Lower lobe of right lung (tissue), 2 donors: ENCODE measurements at regions not wholly inside any gene's neighbourhood (a gene's known extent, or its start where the extent isn't known, plus 50 kb on each side); places are given as distances from the start of the nearest gene placed in this dataset.

Experiments used
- ATAC-seq, 2 donors: fragments of 200-7000 bp; cut with Tn5 transposase; one replicate each; pipeline ENCODE4 v1.9.1; 2020 to 2022; ENCODE audit warnings: mild to moderate bottlenecking in 2 of 2, moderate library complexity in 2 of 2
- DNase-seq: peaks from one replicate; pipeline ENCODE4 v3.0.0-alpha.2; 2020
- H3K27ac ChIP-seq: fragments of 200-600 bp; one replicate; pipeline ENCODE4 v1.8.0; 2022
- H3K27me3 ChIP-seq: fragments of 200-600 bp; one replicate; pipeline ENCODE4 v1.8.0; 2022; ENCODE audit warnings: low read depth
- H3K36me3 ChIP-seq: fragments of 200-600 bp; one replicate; pipeline ENCODE4 v1.8.0; 2022; ENCODE audit warnings: mild to moderate bottlenecking
- H3K4me1 ChIP-seq: fragments of 200-600 bp; one replicate; pipeline ENCODE4 v1.8.0; 2022
- H3K4me3 ChIP-seq: fragments of 200-600 bp; one replicate; pipeline ENCODE4 v1.8.0; 2022; ENCODE audit warnings: mild to moderate bottlenecking
- H3K9me3 ChIP-seq: fragments of 200-600 bp; one replicate; pipeline ENCODE4 v1.8.0; 2022
- CTCF ChIP-seq: fragments of 200-600 bp; IDR thresholded peaks from one replicate; pipeline ENCODE4 v1.8.0; 2022; ENCODE audit warnings: antibody characterized with exemption, mild to moderate bottlenecking
- intact Hi-C: fragments of 100-400 bp; cut with DNase I; formaldehyde crosslinking; loops from one replicate; pipeline ENCODE4 v1.11.0; 2022
- donor health status: DM: no; HTN: yes; CAD: no; lungs with severe emphysema.

DNA sequence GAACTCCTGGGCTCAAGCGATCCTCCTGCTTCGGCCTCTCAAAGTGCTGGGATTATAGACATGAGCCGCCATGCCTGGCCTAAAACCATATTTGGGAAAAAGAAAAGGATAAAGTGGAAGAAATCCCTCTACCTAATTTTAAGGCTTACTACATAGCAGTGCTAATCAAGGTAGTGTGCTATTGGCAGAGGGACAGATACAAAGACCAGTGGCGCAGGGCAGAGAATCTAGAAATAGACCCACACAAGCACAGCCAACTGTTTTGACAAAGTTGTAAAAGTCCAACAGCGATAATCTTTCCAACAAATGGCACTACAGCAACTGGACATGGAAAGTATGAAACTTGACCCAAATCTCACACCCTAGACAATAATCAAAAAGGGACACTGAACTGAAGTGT is 138.4 kb downstream of the TFCP2L1 start:
- intact Hi-C loops, result no loop called here
- no peak overlapping the region for H3K4me3 ChIP-seq
- TF ChIP-seq CTCF, result no peak
- no peak for ATAC-seq
- no peak overlapping the region for H3K27ac ChIP-seq
- no peaks in the 10 kb centered on the region for H3K9me3 ChIP-seq
- H3K4me1 ChIP-seq, result no peaks in the 10 kb centered on the region
- no peaks in the 10 kb centered on the region for H3K36me3 ChIP-seq
- no peaks in the 10 kb centered on the region for H3K27me3 ChIP-seq
- DNase-seq, result no peak

GRCh38 chr2:121147766-121148165 is 137.2 kb downstream of the TFCP2L1 start:
- Histone ChIP-seq H3K27me3 (no peaks in the 10 kb centered on the region), H3K27ac (no peak overlapping the region), H3K4me3 (no peak overlapping the region), H3K9me3 (no peaks in the 10 kb centered on the region), H3K36me3 (no peaks in the 10 kb centered on the region), H3K4me1 (no peaks in the 10 kb centered on the region)
- DNase-seq (no peak), ATAC-seq (no peak)
- intact Hi-C loops, result no loop called here
- no peak for TF ChIP-seq CTCF

GRCh38 chr2:121148481-121148880 is 136.5 kb downstream of the TFCP2L1 start:
- Histone ChIP-seq H3K4me3 (no peak overlapping the region), H3K9me3 (no peaks in the 10 kb centered on the region), H3K27ac (no peak overlapping the region), H3K4me1 (no peaks in the 10 kb centered on the region), H3K36me3 (no peaks in the 10 kb centered on the region), H3K27me3 (no peaks in the 10 kb centered on the region)
- no peak for TF ChIP-seq CTCF
- DNase-seq, result no peak
- intact Hi-C loops, result no loop called here
- ATAC-seq, result no peak

DNA sequence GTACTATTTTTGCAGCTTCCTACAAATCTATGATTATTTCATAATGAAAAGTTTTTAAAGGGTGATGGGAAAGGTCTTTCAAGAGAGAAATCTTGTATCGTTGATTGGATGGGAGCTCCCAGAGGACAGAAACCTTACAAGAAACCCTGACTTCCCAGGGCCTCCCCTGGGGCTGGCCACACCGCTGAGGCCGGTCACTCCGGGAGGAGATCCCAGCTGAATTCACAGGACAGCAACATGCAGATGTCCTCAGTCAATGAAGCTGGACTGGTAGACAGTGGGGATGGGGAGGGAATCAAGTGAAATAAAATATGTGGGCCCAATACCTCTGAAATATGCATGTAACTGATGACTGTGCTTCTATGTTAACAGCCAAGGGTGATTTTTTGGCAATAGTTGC is 135.6 kb downstream of the TFCP2L1 start:
- Histone ChIP-seq H3K9me3 (no peaks in the 10 kb centered on the region), H3K4me3 (no peak overlapping the region), H3K36me3 (no peaks in the 10 kb centered on the region), H3K4me1 (no peaks in the 10 kb centered on the region), H3K27ac (no peak overlapping the region), H3K27me3 (no peaks in the 10 kb centered on the region)
- ATAC-seq (no peak), DNase-seq (no peak)
- TF ChIP-seq CTCF, result no peak
- intact Hi-C loops, result no loop called here

DNA sequence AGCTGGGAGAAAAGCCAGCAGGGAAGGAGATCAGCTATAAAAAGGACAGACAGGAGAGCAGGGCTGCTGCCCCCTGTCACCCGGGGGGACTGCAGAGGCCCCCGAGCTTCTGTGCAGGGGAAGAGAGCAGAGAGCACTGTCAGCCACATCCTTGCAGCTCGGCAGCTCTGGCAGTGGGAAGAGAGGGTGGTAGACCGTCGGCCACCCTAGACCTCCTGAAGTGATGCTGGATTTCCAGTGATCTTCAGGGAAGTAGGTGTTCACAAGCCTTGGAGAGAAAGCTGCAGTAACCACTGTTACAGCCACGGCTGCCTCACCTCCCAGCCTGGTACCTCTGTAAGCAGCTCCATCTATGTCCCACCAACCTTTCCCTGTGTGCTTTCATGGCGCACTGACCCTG is 134.9 kb downstream of the TFCP2L1 start:
- Histone ChIP-seq H3K27me3 (no peaks in the 10 kb centered on the region), H3K4me3 (no peak overlapping the region), H3K36me3 (no peaks in the 10 kb centered on the region), H3K27ac (no peak overlapping the region), H3K9me3 (no peaks in the 10 kb centered on the region), H3K4me1 (peaks cover 6% of the 10 kb centered on the region)
- no peak for ATAC-seq
- intact Hi-C loops, result no loop called here
- no peak for TF ChIP-seq CTCF
- no peak for DNase-seq

DNA sequence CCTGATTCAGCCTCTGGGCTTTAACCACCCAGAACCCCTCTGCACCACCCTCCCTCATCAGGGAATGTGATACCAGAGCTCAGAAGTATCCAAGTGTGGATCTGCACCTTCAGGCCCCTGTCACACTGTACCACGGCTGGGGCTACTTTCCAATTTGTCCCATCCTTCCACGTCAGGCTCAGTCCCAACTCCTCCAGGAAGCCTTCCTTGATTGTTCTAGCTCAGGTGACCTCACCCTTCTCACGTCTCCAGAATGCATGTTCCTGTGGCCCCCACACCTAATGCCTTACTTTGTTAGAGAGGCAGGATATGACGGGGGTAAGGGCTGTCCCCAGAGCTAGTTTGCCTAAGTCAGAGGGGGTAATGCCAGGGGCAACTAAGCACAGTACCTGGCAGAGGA is 134.3 kb downstream of the TFCP2L1 start:
- DNase-seq, result no peak
- no peak for ATAC-seq
- intact Hi-C loops, result no loop called here
- Histone ChIP-seq H3K4me1 (peaks cover 9% of the 10 kb centered on the region), H3K36me3 (no peaks in the 10 kb centered on the region), H3K27me3 (no peaks in the 10 kb centered on the region), H3K4me3 (no peak overlapping the region), H3K9me3 (no peaks in the 10 kb centered on the region), H3K27ac (no peak overlapping the region)
- TF ChIP-seq CTCF, result no peak
